ENCODE measurements at regions not wholly inside any gene's neighbourhood (a gene's known extent, or its start where the extent isn't known, plus 50 kb on each side); places are given as distances from the start of the nearest gene placed in this dataset.
"Not testable (repeated sequence)": the region's sequence is repeated elsewhere in the genome, so short reads cannot be mapped to it uniquely, and the experiment has no call there.

DNA sequence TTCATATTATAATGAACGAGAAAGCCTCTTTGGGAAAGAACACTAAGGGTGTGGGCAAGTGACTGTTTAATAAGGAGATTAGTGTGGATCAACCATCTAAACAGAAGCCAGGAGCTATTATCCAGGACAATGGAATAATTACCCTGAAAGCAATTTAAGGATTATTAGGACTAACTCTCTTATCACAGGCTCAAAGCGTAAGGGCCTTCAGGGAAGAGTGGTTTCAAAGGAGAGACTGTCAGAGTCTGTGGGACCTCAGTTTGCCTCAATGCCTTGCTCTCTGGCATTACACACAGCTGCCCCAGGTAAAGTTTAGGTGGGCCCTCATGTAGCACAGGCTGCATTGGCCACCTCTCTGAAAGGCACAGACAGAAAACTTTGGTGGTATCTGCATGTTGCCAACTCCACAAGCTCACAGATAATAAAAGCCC lies 717.2 kb upstream of the ADGRL3 start:
- Histone ChIP-seq H3K4me1 (ENCODE audit: control insufficient read depth in 2 of 2, insufficient read depth in 2 of 2, low read length in 2 of 2) (no peaks in the 10 kb centered on the region), H3K9ac (ENCODE audit: low read depth in 1 of 2, low read length in 2 of 2) (no peak overlapping the region), H3K27me3 (ENCODE audit: control insufficient read depth in 2 of 2, insufficient read depth in 2 of 2, low read length in 2 of 2) (no peaks in the 10 kb centered on the region), H3K27ac (ENCODE audit: low read depth in 2 of 2, low read length in 2 of 2) (no peak overlapping the region), H3K4me3 (ENCODE audit: low read length in 2 of 2) (no peak overlapping the region), H3K36me3 (ENCODE audit: control insufficient read depth in 2 of 2, insufficient read depth in 2 of 2, low read length in 2 of 2) (no peaks in the 10 kb centered on the region), H3K9me3 (ENCODE audit: control insufficient read depth in 2 of 2, low read length in 2 of 2) (no peaks in the 10 kb centered on the region)

DNA sequence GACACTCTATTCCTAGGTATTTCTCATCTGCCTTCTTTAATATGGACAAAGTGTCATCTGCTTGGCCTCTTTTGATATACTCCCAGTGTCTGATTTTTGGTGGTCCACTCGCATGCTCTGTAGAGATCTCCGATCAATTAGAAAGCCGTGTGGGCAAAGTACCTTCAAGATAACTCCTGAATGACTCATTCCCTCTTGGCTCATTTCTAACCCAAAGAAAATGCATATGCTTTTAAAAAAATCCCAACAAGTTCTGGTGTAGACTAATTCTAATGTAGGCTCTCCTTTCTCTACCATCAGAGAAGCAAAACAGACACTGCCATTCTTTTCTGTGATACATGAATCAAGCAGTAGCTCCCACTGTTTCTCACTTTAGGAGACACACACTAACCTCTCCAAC lies 714.9 kb upstream of the ADGRL3 start:
- Histone ChIP-seq H3K4me3 (ENCODE audit: low read length in 2 of 2) (no peak overlapping the region), H3K9ac (ENCODE audit: low read depth in 1 of 2, low read length in 2 of 2) (no peak overlapping the region)

DNA sequence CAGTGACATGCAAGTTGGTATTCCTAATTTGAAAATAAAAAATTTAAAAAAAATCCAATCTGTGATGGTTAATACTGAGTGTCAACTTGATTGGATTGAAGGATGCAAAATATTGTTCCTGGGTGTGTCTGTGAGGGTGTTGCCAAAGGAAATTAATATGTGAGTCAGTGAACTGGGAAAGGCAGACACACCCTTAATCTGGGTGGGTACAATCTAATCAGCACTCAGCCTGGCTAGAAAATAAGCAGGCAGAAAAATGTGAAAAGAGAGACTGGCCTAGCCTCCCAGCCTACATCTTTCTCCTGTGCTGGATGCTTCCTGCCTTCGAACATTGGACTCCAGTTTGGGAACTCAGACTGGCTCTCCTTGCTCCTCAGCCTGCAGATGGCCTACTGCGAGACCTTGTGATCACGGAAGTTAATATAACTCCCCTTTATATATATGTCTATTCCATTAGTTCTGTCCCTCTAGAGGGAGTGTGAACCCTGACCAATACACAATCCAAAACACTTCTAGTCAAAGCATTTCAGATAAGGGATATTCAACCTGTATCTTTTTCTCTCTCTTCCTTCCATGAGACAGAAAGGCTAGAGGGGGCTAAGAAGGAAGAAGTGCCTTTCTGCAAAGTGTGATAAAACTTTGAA lies 712.9 kb upstream of the ADGRL3 start:
- not testable (repeated sequence) for H3K4me1 ChIP-seq (ENCODE audit: control insufficient read depth in 2 of 2, insufficient read depth in 2 of 2, low read length in 2 of 2); H3K9ac ChIP-seq (ENCODE audit: low read depth in 1 of 2, low read length in 2 of 2); H3K27me3 ChIP-seq (ENCODE audit: control insufficient read depth in 2 of 2, insufficient read depth in 2 of 2, low read length in 2 of 2); H3K36me3 ChIP-seq (ENCODE audit: control insufficient read depth in 2 of 2, insufficient read depth in 2 of 2, low read length in 2 of 2); H3K4me3 ChIP-seq (ENCODE audit: low read length in 2 of 2); H3K27ac ChIP-seq (ENCODE audit: low read depth in 2 of 2, low read length in 2 of 2); H3K9me3 ChIP-seq (ENCODE audit: control insufficient read depth in 2 of 2, low read length in 2 of 2)

More for the DNA sequence above, 714.9 kb upstream of the ADGRL3 start:
- Histone ChIP-seq H3K27me3 (ENCODE audit: control insufficient read depth in 2 of 2, insufficient read depth in 2 of 2, low read length in 2 of 2) (no peaks in the 10 kb centered on the region), H3K9me3 (ENCODE audit: control insufficient read depth in 2 of 2, low read length in 2 of 2) (no peaks in the 10 kb centered on the region), H3K4me1 (ENCODE audit: control insufficient read depth in 2 of 2, insufficient read depth in 2 of 2, low read length in 2 of 2) (no peaks in the 10 kb centered on the region), H3K36me3 (ENCODE audit: control insufficient read depth in 2 of 2, insufficient read depth in 2 of 2, low read length in 2 of 2) (no peaks in the 10 kb centered on the region), H3K27ac (ENCODE audit: low read depth in 2 of 2, low read length in 2 of 2) (no peak overlapping the region)

DNA sequence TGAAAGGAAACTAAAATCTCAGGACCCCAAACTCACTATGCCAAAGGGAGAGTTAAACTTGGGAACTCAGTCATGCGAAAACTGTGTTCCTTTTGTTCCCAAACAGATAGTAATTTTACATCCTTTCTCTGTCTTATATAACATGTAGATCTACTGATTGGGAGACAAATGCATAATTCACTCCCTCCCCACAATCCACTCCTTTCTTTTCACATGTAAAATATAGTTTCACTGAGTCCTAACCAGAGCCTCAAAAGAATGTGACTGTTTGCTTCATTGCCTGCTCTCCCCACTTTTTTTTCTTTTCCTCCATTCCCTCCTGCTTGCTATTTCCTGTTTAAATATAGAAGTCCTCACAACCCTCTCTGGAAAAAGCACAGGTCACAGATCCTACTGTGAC lies 699.3 kb upstream of the ADGRL3 start:
- no peak overlapping the region for H3K27ac ChIP-seq (ENCODE audit: low read depth in 2 of 2, low read length in 2 of 2)
- H3K4me3 ChIP-seq (ENCODE audit: low read length in 2 of 2): no peak overlapping the region
- H3K9ac ChIP-seq (ENCODE audit: low read depth in 1 of 2, low read length in 2 of 2): no peak overlapping the region
- no peaks in the 10 kb centered on the region for H3K4me1 ChIP-seq (ENCODE audit: control insufficient read depth in 2 of 2, insufficient read depth in 2 of 2, low read length in 2 of 2)
- H3K9me3 ChIP-seq (ENCODE audit: control insufficient read depth in 2 of 2, low read length in 2 of 2): peaks cover 3 to 5% of the 10 kb centered on the region in 2 donors
- H3K27me3 ChIP-seq (ENCODE audit: control insufficient read depth in 2 of 2, insufficient read depth in 2 of 2, low read length in 2 of 2): no peaks in the 10 kb centered on the region
- no peaks in the 10 kb centered on the region for H3K36me3 ChIP-seq (ENCODE audit: control insufficient read depth in 2 of 2, insufficient read depth in 2 of 2, low read length in 2 of 2)

DNA sequence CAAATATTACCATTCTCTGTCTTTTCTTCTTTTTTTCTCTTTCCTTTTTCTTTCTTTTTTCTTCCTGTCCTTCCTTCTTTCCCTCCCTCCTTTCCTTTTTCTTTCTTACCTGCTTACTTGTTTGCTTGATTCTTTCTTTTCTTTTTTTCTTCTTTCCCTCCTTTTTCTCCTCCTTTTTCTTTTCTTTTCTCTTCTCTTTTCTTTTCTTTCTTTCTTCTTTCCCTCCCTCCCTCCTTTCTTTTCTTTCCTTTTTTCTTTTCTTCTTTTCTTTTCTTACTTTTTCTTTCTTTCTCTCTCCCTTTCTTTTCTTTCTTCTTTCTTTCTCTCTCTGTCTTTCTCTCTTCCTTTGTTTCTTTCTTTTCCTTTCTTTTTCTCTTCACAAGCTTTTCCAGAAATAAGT lies 697.4 kb upstream of the ADGRL3 start:
- no peak overlapping the region for H3K4me3 ChIP-seq (ENCODE audit: low read length in 2 of 2)
- H3K4me1 ChIP-seq (ENCODE audit: control insufficient read depth in 2 of 2, insufficient read depth in 2 of 2, low read length in 2 of 2): no peaks in the 10 kb centered on the region
- H3K36me3 ChIP-seq (ENCODE audit: control insufficient read depth in 2 of 2, insufficient read depth in 2 of 2, low read length in 2 of 2): no peaks in the 10 kb centered on the region
- no peak overlapping the region for H3K9ac ChIP-seq (ENCODE audit: low read depth in 1 of 2, low read length in 2 of 2)
- peaks cover 3 to 5% of the 10 kb centered on the region in 2 donors for H3K9me3 ChIP-seq (ENCODE audit: control insufficient read depth in 2 of 2, low read length in 2 of 2)
- H3K27me3 ChIP-seq (ENCODE audit: control insufficient read depth in 2 of 2, insufficient read depth in 2 of 2, low read length in 2 of 2): no peaks in the 10 kb centered on the region
- H3K27ac ChIP-seq (ENCODE audit: low read depth in 2 of 2, low read length in 2 of 2): no peak overlapping the region

DNA sequence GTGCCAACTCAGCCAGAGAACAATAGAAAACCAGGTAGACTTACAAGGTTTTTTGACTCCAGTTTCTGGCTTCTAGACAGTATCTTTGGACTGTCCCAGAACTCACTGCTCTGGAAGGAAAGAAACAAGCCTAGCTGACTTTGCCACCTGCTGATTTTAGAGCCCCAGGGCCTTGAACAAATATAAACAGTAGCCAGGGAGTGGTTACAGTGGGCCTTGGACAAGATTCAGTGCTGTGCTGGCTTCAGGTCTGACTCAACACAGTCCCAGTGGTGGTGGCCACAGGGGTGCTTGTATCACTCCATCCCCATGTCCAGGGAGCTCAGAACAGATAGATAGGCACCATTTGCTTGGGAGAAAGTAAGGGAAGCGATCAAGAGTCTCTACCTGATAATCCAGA lies 694.1 kb upstream of the ADGRL3 start:
- Histone ChIP-seq H3K27me3 (ENCODE audit: control insufficient read depth in 2 of 2, insufficient read depth in 2 of 2, low read length in 2 of 2) (no peaks in the 10 kb centered on the region), H3K9ac (ENCODE audit: low read depth in 1 of 2, low read length in 2 of 2) (no peak overlapping the region), H3K27ac (ENCODE audit: low read depth in 2 of 2, low read length in 2 of 2) (no peak overlapping the region), H3K4me3 (ENCODE audit: low read length in 2 of 2) (no peak overlapping the region), H3K4me1 (ENCODE audit: control insufficient read depth in 2 of 2, insufficient read depth in 2 of 2, low read length in 2 of 2) (no peaks in the 10 kb centered on the region), H3K9me3 (ENCODE audit: control insufficient read depth in 2 of 2, low read length in 2 of 2) (peaks cover 3 to 5% of the 10 kb centered on the region in 2 donors), H3K36me3 (ENCODE audit: control insufficient read depth in 2 of 2, insufficient read depth in 2 of 2, low read length in 2 of 2) (no peaks in the 10 kb centered on the region)

DNA sequence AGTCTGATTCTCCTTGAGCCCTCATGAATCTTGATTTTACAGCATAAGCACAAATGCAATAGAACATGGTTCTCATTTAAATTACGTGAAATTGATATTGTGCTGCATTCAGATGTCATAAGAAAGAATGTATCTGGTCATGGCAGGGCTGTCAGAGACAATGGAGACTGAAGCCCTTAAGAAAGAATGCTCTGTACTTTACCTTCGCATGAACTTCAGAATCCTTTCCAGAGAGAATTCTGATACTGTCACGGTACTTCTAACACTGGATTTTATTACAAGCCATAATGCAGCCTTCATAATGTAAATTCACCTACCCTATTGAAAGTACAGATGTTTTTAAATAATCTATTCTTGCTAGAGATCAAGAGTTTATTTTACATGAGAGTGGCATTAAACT lies 677.9 kb upstream of the ADGRL3 start:
- H3K36me3 ChIP-seq (ENCODE audit: control insufficient read depth in 2 of 2, insufficient read depth in 2 of 2, low read length in 2 of 2): no peaks in the 10 kb centered on the region
- H3K9me3 ChIP-seq (ENCODE audit: control insufficient read depth in 2 of 2, low read length in 2 of 2): no peaks in the 10 kb centered on the region
- H3K27ac ChIP-seq (ENCODE audit: low read depth in 2 of 2, low read length in 2 of 2): no peak overlapping the region
- no peak overlapping the region for H3K9ac ChIP-seq (ENCODE audit: low read depth in 1 of 2, low read length in 2 of 2)
- no peaks in the 10 kb centered on the region for H3K27me3 ChIP-seq (ENCODE audit: control insufficient read depth in 2 of 2, insufficient read depth in 2 of 2, low read length in 2 of 2)
- no peaks in the 10 kb centered on the region for H3K4me1 ChIP-seq (ENCODE audit: control insufficient read depth in 2 of 2, insufficient read depth in 2 of 2, low read length in 2 of 2)
- no peak overlapping the region for H3K4me3 ChIP-seq (ENCODE audit: low read length in 2 of 2)

DNA sequence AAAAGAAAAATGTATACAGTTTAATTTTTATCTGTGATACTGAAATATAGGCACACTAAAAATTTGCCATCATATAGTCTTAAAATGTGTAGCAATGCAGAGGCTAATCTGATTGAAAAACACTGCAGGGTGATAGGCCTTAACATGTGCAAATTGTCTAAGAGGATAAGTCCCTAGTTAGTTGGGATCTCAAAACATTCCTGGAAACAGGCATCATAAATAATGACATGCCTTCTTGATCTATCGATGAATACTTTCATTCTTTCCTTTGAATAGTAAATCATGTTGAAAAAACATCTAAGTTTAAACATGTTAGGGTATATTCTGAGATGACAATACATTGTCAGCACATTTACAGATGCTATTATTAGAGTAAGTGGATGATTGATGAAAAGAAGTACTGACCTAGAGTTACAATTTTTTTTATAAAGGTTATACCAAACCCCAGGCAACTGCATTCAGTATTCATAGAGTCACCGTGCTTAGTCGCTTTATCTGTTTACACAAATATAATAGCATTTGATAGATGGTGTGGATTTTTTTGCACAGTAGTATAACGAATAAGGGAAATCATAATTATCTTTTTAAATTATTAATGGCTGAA lies 668.2 kb upstream of the ADGRL3 start:
- Histone ChIP-seq H3K4me3 (ENCODE audit: low read length in 2 of 2) (no peak overlapping the region), H3K9ac (ENCODE audit: low read depth in 1 of 2, low read length in 2 of 2) (no peak overlapping the region), H3K4me1 (ENCODE audit: control insufficient read depth in 2 of 2, insufficient read depth in 2 of 2, low read length in 2 of 2) (no peaks in the 10 kb centered on the region), H3K9me3 (ENCODE audit: control insufficient read depth in 2 of 2, low read length in 2 of 2) (no peaks in the 10 kb centered on the region), H3K27me3 (ENCODE audit: control insufficient read depth in 2 of 2, insufficient read depth in 2 of 2, low read length in 2 of 2) (no peaks in the 10 kb centered on the region), H3K27ac (ENCODE audit: low read depth in 2 of 2, low read length in 2 of 2) (no peak overlapping the region), H3K36me3 (ENCODE audit: control insufficient read depth in 2 of 2, insufficient read depth in 2 of 2, low read length in 2 of 2) (no peaks in the 10 kb centered on the region)

DNA sequence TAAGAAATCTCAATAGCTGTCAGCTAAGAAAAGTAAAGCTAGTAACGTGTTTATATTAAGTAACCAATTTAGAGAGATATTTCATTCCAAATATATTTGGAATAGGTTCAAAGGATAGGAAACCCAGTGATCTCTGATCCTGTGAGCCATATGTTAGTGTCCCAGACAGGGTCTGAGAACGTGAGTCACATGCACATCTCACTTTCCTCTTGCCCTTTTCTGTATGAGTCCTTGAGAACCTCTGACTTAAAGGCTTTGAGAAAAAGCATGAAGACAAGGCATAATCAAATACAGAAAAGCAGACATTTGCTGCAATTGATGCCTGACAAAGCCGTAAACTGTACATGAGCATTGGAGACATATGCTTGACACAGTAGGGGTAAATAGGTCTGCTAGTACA lies 655.1 kb upstream of the ADGRL3 start:
- Histone ChIP-seq H3K27ac (ENCODE audit: low read depth in 2 of 2, low read length in 2 of 2) (no peak overlapping the region), H3K9me3 (ENCODE audit: control insufficient read depth in 2 of 2, low read length in 2 of 2) (no peaks in the 10 kb centered on the region), H3K36me3 (ENCODE audit: control insufficient read depth in 2 of 2, insufficient read depth in 2 of 2, low read length in 2 of 2) (no peaks in the 10 kb centered on the region), H3K4me3 (ENCODE audit: low read length in 2 of 2) (no peak overlapping the region), H3K27me3 (ENCODE audit: control insufficient read depth in 2 of 2, insufficient read depth in 2 of 2, low read length in 2 of 2) (no peaks in the 10 kb centered on the region), H3K4me1 (ENCODE audit: control insufficient read depth in 2 of 2, insufficient read depth in 2 of 2, low read length in 2 of 2) (no peaks in the 10 kb centered on the region), H3K9ac (ENCODE audit: low read depth in 1 of 2, low read length in 2 of 2) (no peak overlapping the region)

DNA sequence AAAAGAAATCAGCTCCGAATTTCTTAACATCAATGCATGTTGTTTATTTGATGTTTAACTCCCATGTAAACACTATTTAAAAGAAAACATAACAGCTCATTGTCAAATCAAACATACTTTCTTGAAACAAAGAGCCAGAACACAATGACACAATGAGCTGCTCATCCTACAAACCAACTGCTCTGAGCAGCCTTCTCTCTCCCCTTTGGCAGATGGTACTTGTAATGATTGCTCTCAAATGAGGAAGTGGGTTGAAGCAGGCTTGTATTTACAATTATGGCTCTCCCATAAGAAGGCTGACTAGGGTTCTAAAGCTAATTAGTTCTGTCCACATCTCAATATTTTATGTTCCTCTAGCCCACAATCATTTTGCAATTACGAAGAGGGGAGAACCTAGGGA lies 637.8 kb upstream of the ADGRL3 start:
- Histone ChIP-seq H3K4me3 (ENCODE audit: low read length in 2 of 2) (no peak overlapping the region), H3K27ac (ENCODE audit: low read depth in 2 of 2, low read length in 2 of 2) (no peak overlapping the region), H3K27me3 (ENCODE audit: control insufficient read depth in 2 of 2, insufficient read depth in 2 of 2, low read length in 2 of 2) (no peaks in the 10 kb centered on the region), H3K4me1 (ENCODE audit: control insufficient read depth in 2 of 2, insufficient read depth in 2 of 2, low read length in 2 of 2) (no peaks in the 10 kb centered on the region), H3K9ac (ENCODE audit: low read depth in 1 of 2, low read length in 2 of 2) (no peak overlapping the region), H3K36me3 (ENCODE audit: control insufficient read depth in 2 of 2, insufficient read depth in 2 of 2, low read length in 2 of 2) (no peaks in the 10 kb centered on the region), H3K9me3 (ENCODE audit: control insufficient read depth in 2 of 2, low read length in 2 of 2) (no peaks in the 10 kb centered on the region)

Data from mucosa of rectum (tissue), 2 donors.